Esophagus mucosa (tissue), 1 donor: ENCODE measurements at regions not wholly inside any gene's neighbourhood (a gene's known extent, or its start where the extent isn't known, plus 50 kb on each side); places are given as distances from the start of the nearest gene placed in this dataset.
A peak's percentile ranks its signal among the peaks of the same experiment; 100 is the strongest.

Experiments used
- ATAC-seq: fragments of 200-7000 bp; cut with Tn5 transposase; one replicate; pipeline ENCODE4 v1.9.1; 2020
- donor health status: DM: yes; HTN: yes; CAD: no.

DNA sequence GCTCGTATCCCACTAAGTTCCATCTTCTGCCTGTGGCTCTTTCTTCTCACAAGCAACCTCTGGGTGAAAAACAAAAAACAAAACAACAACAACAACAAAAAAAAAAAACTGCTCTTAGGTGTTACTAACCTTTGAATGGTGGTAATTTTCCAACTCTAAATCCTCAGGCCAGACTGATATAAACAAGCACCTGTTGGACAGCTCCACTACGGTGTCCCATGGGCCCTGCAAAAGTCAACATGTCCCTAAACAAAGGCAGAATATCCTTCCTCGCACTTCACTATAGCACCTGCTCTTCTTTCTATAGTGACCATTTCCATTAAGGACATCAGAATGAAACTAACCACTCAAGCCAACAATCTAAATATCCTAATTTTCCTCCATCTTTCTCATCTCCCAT, 54.6 kb upstream of the PARM1 start:
- no peak for ATAC-seq

DNA sequence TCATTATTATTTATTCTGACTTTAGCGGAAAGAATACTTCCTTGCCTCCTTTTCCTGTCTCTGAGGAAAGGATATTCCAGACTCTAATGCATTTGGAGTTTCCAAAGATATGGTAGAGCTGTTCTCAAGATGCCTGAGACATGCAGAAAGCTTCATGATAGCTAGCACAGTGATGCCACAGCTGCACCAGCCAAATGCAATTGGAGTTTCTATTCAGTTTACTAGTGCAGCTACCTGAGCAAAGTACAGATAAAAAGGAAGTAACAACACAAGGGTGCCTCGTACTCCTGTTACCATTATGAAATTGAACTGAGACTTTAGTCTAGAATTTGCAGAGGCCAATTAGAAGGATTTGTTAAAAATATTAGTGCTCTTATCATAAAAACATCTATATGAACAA, 57.5 kb upstream of the PARM1 start:
- ATAC-seq = no peak

GRCh38 chr4:74874753-74875367, 58.1 kb upstream of the PARM1 start:
- peak; percentile 84 for ATAC-seq

GRCh38 chr4:74873545-74874301, 59.2 kb upstream of the PARM1 start:
- ATAC-seq = peak; percentile 28

GRCh38 chr4:74858921-74859562, 64.7 kb upstream of the BTC start:
- ATAC-seq = no peak

GRCh38 chr4:74855879-74856278, 61.6 kb upstream of the BTC start:
- peak; percentile 90 for ATAC-seq

GRCh38 chr4:74848774-74849173, 54.5 kb upstream of the BTC start:
- ATAC-seq = no peak

DNA sequence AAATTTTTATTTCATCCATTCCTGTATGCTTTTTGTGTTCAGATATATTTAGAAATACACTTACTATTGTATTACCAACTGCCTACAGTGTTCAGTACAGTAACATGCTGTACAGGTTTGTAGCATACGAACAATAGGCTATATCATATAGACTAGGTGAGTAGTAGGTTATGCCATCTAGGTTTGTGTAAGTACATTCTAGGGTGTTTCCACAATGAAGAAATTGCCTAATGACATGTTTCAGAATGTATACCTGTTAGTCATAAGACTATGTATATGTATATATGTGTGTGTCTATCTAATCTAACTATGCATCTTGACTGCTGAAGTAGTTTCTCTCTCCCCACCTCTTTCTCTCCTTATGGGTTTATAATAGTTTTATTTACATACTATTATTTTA, 51.5 kb upstream of the BTC start:
- peak; percentile 93 for ATAC-seq
